RKO (cell line): ENCODE measurements at regions not wholly inside any gene's neighbourhood (a gene's known extent, or its start where the extent isn't known, plus 50 kb on each side); places are given as distances from the start of the nearest gene placed in this dataset.

Source experiments
- DNase-seq: peaks from one replicate; pipeline ENCODE4 v3.0.0-alpha.2; 2016; ENCODE audit warnings: low spot score

- DNase-seq: no peak
Observed at GRCh38 chr12:93944911-93945310, 203.5 kb upstream of the PLXNC1 start.

GRCh38 chr12:93946542-93947150 lies 201.7 kb upstream of the PLXNC1 start:
- peak; percentile 36 for DNase-seq

GRCh38 chr12:93947486-93947885 lies 200.9 kb upstream of the PLXNC1 start:
- DNase-seq: no peak

GRCh38 chr12:93950311-93950710 lies 198.1 kb upstream of the PLXNC1 start:
- no peak for DNase-seq

- no peak for DNase-seq
Observed at GRCh38 chr12:93954166-93955112, 193.9 kb upstream of the PLXNC1 start.

GRCh38 chr12:93956551-93956950 lies 191.8 kb upstream of the PLXNC1 start:
- DNase-seq: no peak

GRCh38 chr12:93957168-93957567 lies 191.2 kb upstream of the PLXNC1 start:
- DNase-seq: no peak

GRCh38 chr12:93957870-93958269 lies 190.5 kb upstream of the PLXNC1 start:
- DNase-seq: no peak

GRCh38 chr12:93959657-93960056 lies 188.7 kb upstream of the PLXNC1 start:
- no peak for DNase-seq

- no peak for DNase-seq
Observed at GRCh38 chr12:93960521-93960920, 187.9 kb upstream of the PLXNC1 start.

GRCh38 chr12:93962336-93962735 lies 186.0 kb upstream of the PLXNC1 start:
- DNase-seq: no peak

GRCh38 chr12:93964936-93965335 lies 183.4 kb upstream of the PLXNC1 start:
- DNase-seq: no peak

- DNase-seq: no peak
Observed at GRCh38 chr12:93966516-93967133, 181.8 kb upstream of the PLXNC1 start.

GRCh38 chr12:93967454-93967853 lies 180.9 kb upstream of the PLXNC1 start:
- no peak for DNase-seq

- no peak for DNase-seq
Observed at GRCh38 chr12:93968536-93969285, 179.7 kb upstream of the PLXNC1 start.

GRCh38 chr12:93970900-93971688 lies 177.3 kb upstream of the PLXNC1 start:
- DNase-seq: no peak

GRCh38 chr12:93972411-93973208 lies 175.8 kb upstream of the PLXNC1 start:
- DNase-seq: no peak

- no peak for DNase-seq
Observed at GRCh38 chr12:93974252-93974651, 174.1 kb upstream of the PLXNC1 start.

- no peak for DNase-seq
Observed at GRCh38 chr12:93976024-93976423, 172.4 kb upstream of the PLXNC1 start.

- DNase-seq: no peak
Observed at GRCh38 chr12:93977081-93977480, 171.3 kb upstream of the PLXNC1 start.

- no peak for DNase-seq
Observed at GRCh38 chr12:93978553-93978952, 169.8 kb upstream of the PLXNC1 start.
